HEK293 (cell line): ENCODE measurements at regions not wholly inside any gene's neighbourhood (a gene's known extent, or its start where the extent isn't known, plus 50 kb on each side); places are given as distances from the start of the nearest gene placed in this dataset.

Experiments
- CTCF ChIA-PET: fragments of 350-600 bp; formaldehyde crosslinking; extraction: SDS; loops from one replicate; lab custom pipeline; 2021; ENCODE audit warnings: antibody characterized with exemption; lab: Yijun Ruan, JAX
- POLR2A ChIA-PET: fragments of 300-600 bp; formaldehyde crosslinking; extraction: SDS; loops from one replicate; lab custom pipeline; 2020; ENCODE audit warnings: antibody characterized with exemption, inconsistent platforms; lab: Yijun Ruan, JAX
- H3K27ac ChIP-seq: fragments of 200-500 bp; sonication (Bioruptor generic); 2 replicates; pipeline ENCODE4 v1.5.1; 2014; ENCODE audit warnings: low read depth, low read length, control low read depth, inconsistent platforms; ENCODE audit errors: extremely low read depth
- H3K36me3 ChIP-seq, 2 experiments: fragments of 200-500 bp in 1 of 2; sonication (Bioruptor generic) in 1 of 2; 1 replicate in 1 of 2; 2 replicates in 1 of 2; pipeline ENCODE4 v1.5.1; 2014 to 2017; ENCODE audit warnings: inconsistent platforms in 2 of 2, low read length in 2 of 2; ENCODE audit not compliant: control insufficient read depth in 2 of 2, insufficient read depth in 1 of 2
- H3K4me1 ChIP-seq: fragments of 200-500 bp; sonication (Bioruptor generic); 2 replicates; pipeline ENCODE4 v1.5.1; 2014; ENCODE audit warnings: mild to moderate bottlenecking, low read length, inconsistent platforms; ENCODE audit not compliant: control insufficient read depth, insufficient read depth
- H3K4me3 ChIP-seq: 2 replicates; pipeline ENCODE4 v1.5.1; 2011; ENCODE audit warnings: low read depth, mild to moderate bottlenecking, control low read depth, low read length, moderate library complexity
- H3K9me3 ChIP-seq: fragments of 200-500 bp; sonication (Bioruptor generic); 2 replicates; pipeline ENCODE4 v1.5.1; 2014; ENCODE audit warnings: low read depth, low read length, inconsistent platforms; ENCODE audit not compliant: control insufficient read depth, insufficient read depth
- GFI1B ChIP-seq: fragments of 450-650 bp; formaldehyde crosslinking; IDR thresholded peaks from 2 replicates; pipeline ENCODE4 v1.5.1; 2016; ENCODE audit warnings: missing biosample characterization, missing genetic modification characterization
- GLI2 ChIP-seq: fragments of 450-650 bp; formaldehyde crosslinking; IDR thresholded peaks from 2 replicates; pipeline ENCODE4; 2017; ENCODE audit warnings: missing biosample characterization, missing genetic modification characterization, low read depth, borderline replicate concordance
- HOXA7 ChIP-seq: sonication (generic); formaldehyde crosslinking; IDR thresholded peaks from 2 replicates; pipeline ENCODE4 v1.8.1; 2022; ENCODE audit warnings: missing genetic modification reagents, borderline replicate concordance
- INSM2 ChIP-seq: fragments of 450-650 bp; formaldehyde crosslinking; IDR thresholded peaks from 2 replicates; pipeline ENCODE4 v1.5.1; 2016; ENCODE audit warnings: missing biosample characterization, missing genetic modification characterization
- ZBTB1 ChIP-seq: fragments of 450-650 bp; formaldehyde crosslinking; IDR thresholded peaks from 2 replicates; pipeline ENCODE4 v1.5.1; 2016; ENCODE audit warnings: missing biosample characterization, missing genetic modification characterization
- ZBTB48 ChIP-seq: fragments of 450-650 bp; formaldehyde crosslinking; IDR thresholded peaks from 2 replicates; pipeline ENCODE4 v1.5.1; 2016; ENCODE audit warnings: missing biosample characterization, missing genetic modification characterization
- ZIC2 ChIP-seq: fragments of 450-650 bp; formaldehyde crosslinking; IDR thresholded peaks from 2 replicates; pipeline ENCODE4 v1.5.1; 2016; ENCODE audit warnings: missing biosample characterization, missing genetic modification characterization
- ZNF274 ChIP-seq, 2 experiments: fragments of 200-500 bp in 1 of 2; fragments of 450-650 bp in 1 of 2; sonication (Bioruptor generic) in 1 of 2; formaldehyde crosslinking in 1 of 2; IDR thresholded peaks; 2 replicates each; pipeline versions ENCODE4 v1.5.1 to v1.6.1; 2014 to 2016; ENCODE audit warnings: borderline replicate concordance in 1 of 2, inconsistent platforms in 1 of 2, low read length in 1 of 2, missing biosample characterization in 1 of 2, missing genetic modification characterization in 1 of 2
- ZNF324 ChIP-seq: fragments of 450-650 bp; formaldehyde crosslinking; IDR thresholded peaks from 2 replicates; pipeline ENCODE4 v1.5.1; 2016; ENCODE audit warnings: missing biosample characterization, missing genetic modification characterization
- ZNF473 ChIP-seq: fragments of 450-650 bp; formaldehyde crosslinking; IDR thresholded peaks from 2 replicates; pipeline ENCODE4 v1.5.1; 2017; ENCODE audit warnings: missing biosample characterization, missing genetic modification characterization
- ZNF529 ChIP-seq: fragments of 450-650 bp; formaldehyde crosslinking; IDR thresholded peaks from 2 replicates; pipeline ENCODE4 v1.5.1; 2017; ENCODE audit warnings: missing genetic modification characterization, missing biosample characterization; ENCODE audit not compliant: insufficient replicate concordance
- ZNF544 ChIP-seq: fragments of 450-650 bp; formaldehyde crosslinking; IDR thresholded peaks from 2 replicates; pipeline ENCODE4 v1.5.0; 2017; ENCODE audit warnings: missing biosample characterization, missing genetic modification characterization
- ZNF76 ChIP-seq: fragments of 450-650 bp; formaldehyde crosslinking; IDR thresholded peaks from 2 replicates; pipeline ENCODE4; 2016; ENCODE audit warnings: low read depth, missing biosample characterization, missing genetic modification characterization, borderline replicate concordance
- ZSCAN30 ChIP-seq: fragments of 450-650 bp; IDR thresholded peaks from 2 replicates; pipeline ENCODE4 v1.5.1; 2018; ENCODE audit warnings: missing biosample characterization, mild to moderate bottlenecking, missing genetic modification characterization, moderate library complexity
- TF ChIP-seq, protein P1 (sequence below): fragments of 450-650 bp; formaldehyde crosslinking; IDR thresholded peaks from 2 replicates; pipeline ENCODE4 v1.5.0; 2017; ENCODE audit warnings: missing biosample characterization, missing genetic modification characterization, borderline replicate concordance
- TF ChIP-seq, protein P2 (sequence below): fragments of 450-650 bp; formaldehyde crosslinking; IDR thresholded peaks from 2 replicates; pipeline ENCODE4 v1.5.1; 2016; ENCODE audit warnings: missing biosample characterization, missing genetic modification characterization

- TF ChIP-seq ZNF544 (tag by site-specific recombination) = no peak
- TF ChIP-seq, protein P1, sequence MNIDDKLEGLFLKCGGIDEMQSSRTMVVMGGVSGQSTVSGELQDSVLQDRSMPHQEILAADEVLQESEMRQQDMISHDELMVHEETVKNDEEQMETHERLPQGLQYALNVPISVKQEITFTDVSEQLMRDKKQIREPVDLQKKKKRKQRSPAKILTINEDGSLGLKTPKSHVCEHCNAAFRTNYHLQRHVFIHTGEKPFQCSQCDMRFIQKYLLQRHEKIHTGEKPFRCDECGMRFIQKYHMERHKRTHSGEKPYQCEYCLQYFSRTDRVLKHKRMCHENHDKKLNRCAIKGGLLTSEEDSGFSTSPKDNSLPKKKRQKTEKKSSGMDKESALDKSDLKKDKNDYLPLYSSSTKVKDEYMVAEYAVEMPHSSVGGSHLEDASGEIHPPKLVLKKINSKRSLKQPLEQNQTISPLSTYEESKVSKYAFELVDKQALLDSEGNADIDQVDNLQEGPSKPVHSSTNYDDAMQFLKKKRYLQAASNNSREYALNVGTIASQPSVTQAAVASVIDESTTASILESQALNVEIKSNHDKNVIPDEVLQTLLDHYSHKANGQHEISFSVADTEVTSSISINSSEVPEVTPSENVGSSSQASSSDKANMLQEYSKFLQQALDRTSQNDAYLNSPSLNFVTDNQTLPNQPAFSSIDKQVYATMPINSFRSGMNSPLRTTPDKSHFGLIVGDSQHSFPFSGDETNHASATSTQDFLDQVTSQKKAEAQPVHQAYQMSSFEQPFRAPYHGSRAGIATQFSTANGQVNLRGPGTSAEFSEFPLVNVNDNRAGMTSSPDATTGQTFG = no peak
- TF ChIP-seq HOXA7 = no peak
- TF ChIP-seq ZIC2 (tag by site-specific recombination) = no peak
- H3K4me1 ChIP-seq = no peaks in the 10 kb centered on the region
- no peaks in the 10 kb centered on the region for H3K9me3 ChIP-seq
- ChIA-PET POLR2A (no interaction called here), CTCF (interaction anchor here (1.0 to 1.5 kb wide), 3 partner anchors 9 to 29 kb away, joined by 3 read pairs; no protein-coding TSS in a partner anchor)
- no peaks in the 10 kb centered on the region for H3K36me3 ChIP-seq
- H3K27ac ChIP-seq = no peak overlapping the region
- H3K4me3 ChIP-seq = no peak overlapping the region
Observed at GRCh38 chr18:5068851-5069250, 128.2 kb downstream of the AKAIN1 start.

DNA sequence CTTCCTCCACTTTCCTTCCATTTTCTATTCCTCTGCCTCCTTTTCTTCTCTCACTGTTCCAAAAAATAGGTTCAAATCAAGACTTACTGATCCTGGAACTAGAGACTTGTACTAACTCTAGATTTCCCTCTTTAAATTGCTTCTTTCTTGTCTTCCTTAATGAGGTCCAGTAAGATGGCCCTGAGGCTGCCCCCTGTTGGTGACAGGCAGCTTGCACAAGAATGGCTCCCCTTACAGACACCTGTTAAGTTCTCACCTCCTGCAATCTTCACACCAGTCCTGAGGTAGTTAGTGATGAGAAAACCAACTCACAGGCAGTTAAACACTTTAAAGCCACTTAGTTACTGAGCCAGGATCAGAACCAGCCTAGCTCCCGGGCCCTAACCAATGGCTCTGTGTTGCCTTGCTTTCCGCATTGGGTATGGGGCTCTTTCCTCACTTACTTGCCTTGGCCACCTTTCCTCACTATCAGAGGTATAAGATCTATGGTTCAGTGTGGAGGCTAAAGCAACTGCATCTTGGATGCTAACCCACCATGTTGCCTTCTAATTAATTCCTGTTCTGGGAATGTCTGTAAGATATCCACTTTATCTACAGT, 130.6 kb downstream of the AKAIN1 start:
- ChIA-PET POLR2A (no interaction called here), CTCF (interaction anchor here (0.6 to 1.9 kb wide), 4 partner anchors 8 to 1126 kb away, joined by 3 to 4 read pairs (median 3); no protein-coding TSS in a partner anchor)
- Histone ChIP-seq H3K4me3 (no peak overlapping the region), H3K4me1 (no peaks in the 10 kb centered on the region), H3K27ac (no peak overlapping the region), H3K36me3 (no peaks in the 10 kb centered on the region), H3K9me3 (no peaks in the 10 kb centered on the region)
- TF ChIP-seq ZNF324 (tag by site-specific recombination) (no peak), INSM2 (tag by site-specific recombination) (no peak)

DNA sequence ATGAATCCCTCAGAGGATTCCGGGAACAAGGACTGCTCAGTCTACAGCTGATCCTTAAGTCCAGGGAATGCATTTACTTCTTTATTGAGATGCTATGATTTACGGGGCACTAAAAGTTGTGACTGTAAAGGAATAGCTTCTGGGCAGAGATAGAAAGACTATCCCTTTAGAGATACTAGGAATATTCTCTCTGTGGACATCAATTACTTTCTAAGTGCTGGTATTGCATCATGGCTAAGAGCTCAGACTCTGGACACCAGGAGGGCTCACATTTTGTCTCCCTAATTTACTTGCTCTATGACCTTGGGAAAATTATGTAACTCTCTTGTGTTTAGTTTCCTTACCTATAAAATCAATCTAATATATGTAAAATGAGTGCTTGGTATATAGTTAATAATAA, 131.4 kb downstream of the AKAIN1 start:
- H3K36me3 ChIP-seq = no peaks in the 10 kb centered on the region
- ChIA-PET POLR2A (no interaction called here), CTCF (interaction anchor here (1.9 kb wide), 1 partner anchor 15 kb away, joined by 4 read pairs; no protein-coding TSS in a partner anchor)
- H3K27ac ChIP-seq = no peak overlapping the region
- H3K4me1 ChIP-seq = no peaks in the 10 kb centered on the region
- TF ChIP-seq ZSCAN30 (tag by site-specific recombination) (no peak), ZNF76 (tag by site-specific recombination) (no peak), ZBTB48 (tag by site-specific recombination) (no peak), GFI1B (tag by site-specific recombination) (no peak), ZNF473 (no peak), GLI2 (tag by site-specific recombination) (no peak), INSM2 (tag by site-specific recombination) (no peak), ZBTB1 (tag by site-specific recombination) (no peak), ZNF529 (tag by site-specific recombination) (no peak), ZNF274 (IDR thresholded peaks at IDR 0.05; ENCODE audit: low read length) (no peak), ZNF274 (tag by site-specific recombination; IDR thresholded peaks at IDR 0.05; ENCODE audit: borderline replicate concordance) (no peak)
- TF ChIP-seq, protein P2, sequence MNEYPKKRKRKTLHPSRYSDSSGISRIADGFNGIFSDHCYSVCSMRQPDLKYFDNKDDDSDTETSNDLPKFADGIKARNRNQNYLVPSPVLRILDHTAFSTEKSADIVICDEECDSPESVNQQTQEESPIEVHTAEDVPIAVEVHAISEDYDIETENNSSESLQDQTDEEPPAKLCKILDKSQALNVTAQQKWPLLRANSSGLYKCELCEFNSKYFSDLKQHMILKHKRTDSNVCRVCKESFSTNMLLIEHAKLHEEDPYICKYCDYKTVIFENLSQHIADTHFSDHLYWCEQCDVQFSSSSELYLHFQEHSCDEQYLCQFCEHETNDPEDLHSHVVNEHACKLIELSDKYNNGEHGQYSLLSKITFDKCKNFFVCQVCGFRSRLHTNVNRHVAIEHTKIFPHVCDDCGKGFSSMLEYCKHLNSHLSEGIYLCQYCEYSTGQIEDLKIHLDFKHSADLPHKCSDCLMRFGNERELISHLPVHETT (tag by site-specific recombination) = no peak
- H3K9me3 ChIP-seq = no peaks in the 10 kb centered on the region
- no peak overlapping the region for H3K4me3 ChIP-seq
